Mesothelial cell of epicardium (in vitro differentiated cells): ENCODE measurements at regions not wholly inside any gene's neighbourhood (a gene's known extent, or its start where the extent isn't known, plus 50 kb on each side); places are given as distances from the start of the nearest gene placed in this dataset.
A peak's percentile ranks its signal among the peaks of the same experiment; 100 is the strongest.

Experiments used
- DNase-seq, 2 experiments: peaks; one replicate each; pipeline ENCODE4 v3.0.0; 2021; ENCODE audit warnings: low spot score in 2 of 2; ENCODE audit not compliant: unreplicated experiment in 2 of 2
- H3K27ac Mint-ChIP-seq: 2 replicates; pipeline ENCODE4 v1.8.0; 2021; ENCODE audit warnings: mixed read lengths
- H3K27me3 Mint-ChIP-seq: 2 replicates; pipeline ENCODE4 v1.8.0; 2021; ENCODE audit warnings: low read depth, mixed read lengths
- H3K36me3 Mint-ChIP-seq: 2 replicates; pipeline ENCODE4 v1.8.0; 2021; ENCODE audit warnings: mixed read lengths
- H3K4me1 Mint-ChIP-seq: 2 replicates; pipeline ENCODE4 v1.8.0; 2021; ENCODE audit warnings: mixed read lengths
- H3K4me3 Mint-ChIP-seq: 2 replicates; pipeline ENCODE4 v1.8.0; 2021; ENCODE audit warnings: mild to moderate bottlenecking, moderate library complexity, mixed read lengths
- H3K9me3 Mint-ChIP-seq: 2 replicates; pipeline ENCODE4 v1.8.0; 2021; ENCODE audit warnings: mixed read lengths
- TF ChIP-seq, protein P1 (sequence below): fragments of 200-600 bp; sonication (generic); IDR thresholded peaks from one replicate; pipeline ENCODE4 v1.5.0; 2021; ENCODE audit warnings: antibody characterized with exemption; ENCODE audit not compliant: unreplicated experiment

DNA sequence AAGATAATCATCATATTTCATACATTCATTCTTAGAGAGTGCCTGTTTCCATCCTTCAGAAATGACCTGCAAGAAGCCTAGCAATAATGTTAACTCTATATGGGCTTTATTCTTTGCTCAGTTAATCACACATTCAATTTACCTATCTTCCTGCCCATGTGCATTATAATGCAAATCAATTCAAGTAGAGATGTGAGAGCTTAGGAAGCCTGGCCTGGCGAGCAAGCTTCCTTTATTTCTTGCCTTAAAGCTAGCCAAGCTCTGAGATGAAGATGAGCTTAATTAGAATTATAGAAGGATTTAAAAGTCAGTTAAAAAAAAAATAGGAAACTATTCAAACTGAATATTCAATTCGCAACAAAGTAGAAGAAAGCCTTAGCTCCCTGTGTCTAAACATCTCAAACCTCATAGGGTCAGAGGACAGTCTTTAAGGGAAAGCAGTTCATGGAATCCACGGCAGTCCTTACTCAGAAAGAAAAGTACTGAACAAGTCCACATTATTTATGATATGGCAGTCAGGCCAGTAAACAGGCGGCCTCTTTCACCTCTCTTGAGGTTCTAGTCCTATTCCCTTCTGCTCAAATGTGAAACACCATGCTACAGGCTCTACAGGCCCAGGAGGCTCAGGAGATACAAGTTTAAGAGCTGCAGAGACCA, 214.1 kb downstream of the TFEC start:
- Mint-ChIP-seq H3K4me3 (no peak overlapping the region), H3K27ac (peak overlapping the region; percentile 8), H3K9me3 (no peaks in the 10 kb centered on the region), H3K4me1 (peaks cover 7% of the 10 kb centered on the region), H3K27me3 (no peaks in the 10 kb centered on the region), H3K36me3 (no peaks in the 10 kb centered on the region)
- TF ChIP-seq, protein P1, sequence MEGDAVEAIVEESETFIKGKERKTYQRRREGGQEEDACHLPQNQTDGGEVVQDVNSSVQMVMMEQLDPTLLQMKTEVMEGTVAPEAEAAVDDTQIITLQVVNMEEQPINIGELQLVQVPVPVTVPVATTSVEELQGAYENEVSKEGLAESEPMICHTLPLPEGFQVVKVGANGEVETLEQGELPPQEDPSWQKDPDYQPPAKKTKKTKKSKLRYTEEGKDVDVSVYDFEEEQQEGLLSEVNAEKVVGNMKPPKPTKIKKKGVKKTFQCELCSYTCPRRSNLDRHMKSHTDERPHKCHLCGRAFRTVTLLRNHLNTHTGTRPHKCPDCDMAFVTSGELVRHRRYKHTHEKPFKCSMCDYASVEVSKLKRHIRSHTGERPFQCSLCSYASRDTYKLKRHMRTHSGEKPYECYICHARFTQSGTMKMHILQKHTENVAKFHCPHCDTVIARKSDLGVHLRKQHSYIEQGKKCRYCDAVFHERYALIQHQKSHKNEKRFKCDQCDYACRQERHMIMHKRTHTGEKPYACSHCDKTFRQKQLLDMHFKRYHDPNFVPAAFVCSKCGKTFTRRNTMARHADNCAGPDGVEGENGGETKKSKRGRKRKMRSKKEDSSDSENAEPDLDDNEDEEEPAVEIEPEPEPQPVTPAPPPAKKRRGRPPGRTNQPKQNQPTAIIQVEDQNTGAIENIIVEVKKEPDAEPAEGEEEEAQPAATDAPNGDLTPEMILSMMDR = no peak
- DNase-seq = no peak

DNA sequence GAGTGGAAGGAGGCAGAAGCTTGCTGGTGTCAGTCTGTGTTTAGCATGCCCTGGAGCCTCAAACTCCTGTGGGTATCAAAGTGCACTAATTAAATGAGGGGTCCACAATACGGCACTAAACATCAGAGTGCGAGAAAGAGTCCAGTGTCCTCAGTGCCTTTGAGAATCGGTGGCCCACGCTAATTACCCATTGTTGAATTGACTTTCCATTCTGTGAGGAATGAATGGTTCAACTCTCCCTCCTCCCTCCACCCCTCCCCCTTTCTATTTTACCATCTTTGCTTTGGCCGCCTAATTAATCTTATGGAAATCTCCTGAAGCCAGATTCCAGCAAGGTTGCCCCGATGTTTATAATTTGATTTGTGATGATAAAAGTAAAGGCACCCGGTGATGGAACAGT, 217.8 kb downstream of the TFEC start:
- Mint-ChIP-seq H3K9me3 (no peaks in the 10 kb centered on the region), H3K4me1 (peaks cover 7% of the 10 kb centered on the region), H3K36me3 (no peaks in the 10 kb centered on the region), H3K27ac (no peak overlapping the region), H3K27me3 (no peaks in the 10 kb centered on the region), H3K4me3 (no peak overlapping the region)
- TF ChIP-seq, protein P1 = no peak
- no peak for DNase-seq

- no peak for DNase-seq
- H3K9me3 Mint-ChIP-seq = no peaks in the 10 kb centered on the region
- TF ChIP-seq, protein P1 = no peak
- no peaks in the 10 kb centered on the region for H3K36me3 Mint-ChIP-seq
- peaks cover 18% of the 10 kb centered on the region for H3K4me1 Mint-ChIP-seq
- no peak overlapping the region for H3K4me3 Mint-ChIP-seq
- H3K27ac Mint-ChIP-seq = no peak overlapping the region
- H3K27me3 Mint-ChIP-seq = peaks cover 3% of the 10 kb centered on the region
Observed at GRCh38 chr7:115805458-115805857, 225.1 kb downstream of the TFEC start.

- Mint-ChIP-seq H3K4me1 (peaks cover 14% of the 10 kb centered on the region), H3K36me3 (no peaks in the 10 kb centered on the region), H3K27me3 (peaks cover 5% of the 10 kb centered on the region), H3K4me3 (no peak overlapping the region), H3K27ac (no peak overlapping the region), H3K9me3 (peaks cover 3% of the 10 kb centered on the region)
- no peak for DNase-seq
- TF ChIP-seq, protein P1 = no peak
Observed at GRCh38 chr7:115802415-115802814, 228.1 kb downstream of the TFEC start.

DNA sequence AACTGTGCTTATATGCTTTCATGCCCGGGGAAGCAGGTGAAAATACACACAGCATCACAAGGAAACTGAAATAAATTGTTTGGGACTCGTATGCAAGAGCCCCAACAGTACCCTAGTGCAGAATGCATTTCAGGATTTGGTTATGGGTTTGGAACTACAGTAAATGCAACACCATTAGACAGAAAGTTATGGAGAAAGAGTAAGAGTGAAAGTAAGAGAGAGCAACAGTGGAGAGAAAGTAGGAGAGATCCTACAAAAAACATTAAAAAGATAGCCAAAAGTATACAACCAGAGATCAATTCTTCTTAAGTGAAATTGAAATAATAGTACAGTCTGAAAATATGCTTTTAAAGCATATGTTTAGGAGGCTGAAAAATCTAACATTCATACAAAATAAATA, 231.1 kb downstream of the TFEC start:
- TF ChIP-seq, protein P1 = no peak
- Mint-ChIP-seq H3K27me3 (peaks cover 1% of the 10 kb centered on the region), H3K4me3 (no peak overlapping the region), H3K36me3 (no peaks in the 10 kb centered on the region), H3K9me3 (peaks cover 3% of the 10 kb centered on the region), H3K27ac (no peak overlapping the region), H3K4me1 (peaks cover 18% of the 10 kb centered on the region)
- no peak for DNase-seq
